Breast epithelium (tissue), 4 donors: ENCODE measurements at regions not wholly inside any gene's neighbourhood (a gene's known extent, or its start where the extent isn't known, plus 50 kb on each side); places are given as distances from the start of the nearest gene placed in this dataset.

Source experiments
- DNase-seq, 2 donors: peaks; one replicate each; pipeline ENCODE4 v3.0.0-alpha.2; 2019; ENCODE audit warnings: low spot score in 2 of 2
- H3K27ac ChIP-seq, 2 donors: fragments of 200-600 bp; sonication (generic) in 1 of 2; one replicate each; pipeline ENCODE4 v1.5.1; 2016 to 2019; ENCODE audit warnings: mild to moderate bottlenecking in 1 of 2
- H3K27me3 ChIP-seq, 2 donors: fragments of 200-600 bp; sonication (generic) in 1 of 2; one replicate each; pipeline versions ENCODE4 v1.5.1 to v1.6.0; 2017 to 2019; ENCODE audit warnings: control low read depth in 1 of 2, mild to moderate bottlenecking in 1 of 2
- H3K36me3 ChIP-seq: fragments of 200-600 bp; one replicate; pipeline ENCODE4 v1.5.1; 2019
- H3K4me1 ChIP-seq, 2 donors: fragments of 200-600 bp; sonication (generic); one replicate each; pipeline ENCODE4 v1.5.1; 2016 to 2019; ENCODE audit warnings: control low read depth in 1 of 2
- H3K4me3 ChIP-seq, 3 donors: fragments of 200-600 bp; sonication (generic); 1 replicate in 2 of 3; 2 replicates in 1 of 3; pipeline ENCODE4 v1.5.1; 2016 to 2019; ENCODE audit warnings: mild to moderate bottlenecking in 3 of 3, moderate library complexity in 2 of 3
- H3K9me3 ChIP-seq, 2 donors: fragments of 200-600 bp; sonication (generic) in 1 of 2; one replicate each; pipeline ENCODE4 v1.5.1; 2016 to 2019; ENCODE audit warnings: control low read depth in 1 of 2
- CTCF ChIP-seq, 3 donors: fragments of 450-650 bp; IDR thresholded peaks; one replicate each; pipeline ENCODE4 v1.5.1; 2016 to 2017; ENCODE audit warnings: antibody characterized with exemption in 3 of 3, mild to moderate bottlenecking in 3 of 3, moderate library complexity in 3 of 3
- POLR2A ChIP-seq: fragments of 450-650 bp; IDR thresholded peaks from one replicate; pipeline ENCODE4 v1.6.1; 2016; ENCODE audit warnings: antibody characterized with exemption, mild to moderate bottlenecking, moderate library complexity
- POLR2AphosphoS5 ChIP-seq, 3 donors: sonication (generic); formaldehyde crosslinking; IDR thresholded peaks; one replicate each; pipeline ENCODE4 v1.6.1; 2017; ENCODE audit warnings: antibody characterized with exemption in 3 of 3
- intact Hi-C: fragments of 100-400 bp; cut with DNase I; formaldehyde crosslinking; loops from one replicate; pipeline ENCODE4 v1.15.1; 2023; ENCODE audit warnings: low total_unique reads

GRCh38 chr6:9518431-9518830 lies 896.4 kb downstream of the TFAP2A start:
- Histone ChIP-seq H3K9me3 (no peaks in the 10 kb centered on the region), H3K36me3 (no peaks in the 10 kb centered on the region), H3K4me1 (no peaks in the 10 kb centered on the region), H3K27me3 (no peaks in the 10 kb centered on the region), H3K27ac (no peak overlapping the region), H3K4me3 (no peak overlapping the region)
- DNase-seq, result no peak
- intact Hi-C loops, result no loop called here
- no peak for TF ChIP-seq POLR2AphosphoS5 (IDR thresholded peaks at IDR 0.05)
- no peak for TF ChIP-seq POLR2A
- no peak for TF ChIP-seq CTCF (IDR thresholded peaks at IDR 0.05)

- no peak overlapping the region for H3K27ac ChIP-seq
- H3K27me3 ChIP-seq, result no peaks in the 10 kb centered on the region
- DNase-seq, result no peak
- no peak overlapping the region for H3K4me3 ChIP-seq
- H3K9me3 ChIP-seq, result no peaks in the 10 kb centered on the region
- no peak for TF ChIP-seq CTCF (IDR thresholded peaks at IDR 0.05)
- H3K36me3 ChIP-seq, result no peaks in the 10 kb centered on the region
- intact Hi-C loops, result no loop called here
- no peaks in the 10 kb centered on the region for H3K4me1 ChIP-seq
Measured at GRCh38 chr6:9517806-9518205, 897.1 kb downstream of the TFAP2A start.

GRCh38 chr6:9515633-9516606 lies 899.0 kb downstream of the TFAP2A start:
- TF ChIP-seq CTCF (IDR thresholded peaks at IDR 0.05) (no peak), POLR2AphosphoS5 (IDR thresholded peaks at IDR 0.05) (no peak), POLR2A (no peak)
- H3K4me3 ChIP-seq, result no peak overlapping the region
- no peaks in the 10 kb centered on the region for H3K36me3 ChIP-seq
- intact Hi-C loops, result no loop called here
- H3K4me1 ChIP-seq, result no peaks in the 10 kb centered on the region
- no peak for DNase-seq
- no peaks in the 10 kb centered on the region for H3K27me3 ChIP-seq
- no peak overlapping the region for H3K27ac ChIP-seq
- H3K9me3 ChIP-seq, result no peaks in the 10 kb centered on the region

GRCh38 chr6:9514146-9514545 lies 900.7 kb downstream of the TFAP2A start:
- no peak for TF ChIP-seq CTCF (IDR thresholded peaks at IDR 0.05)
- no peak for TF ChIP-seq POLR2A
- no peak for TF ChIP-seq POLR2AphosphoS5 (IDR thresholded peaks at IDR 0.05)
- no peaks in the 10 kb centered on the region for H3K36me3 ChIP-seq
- DNase-seq, result no peak
- intact Hi-C loops, result no loop called here
- no peaks in the 10 kb centered on the region for H3K4me1 ChIP-seq
- no peak overlapping the region for H3K27ac ChIP-seq
- H3K27me3 ChIP-seq, result no peaks in the 10 kb centered on the region
- H3K4me3 ChIP-seq, result no peak overlapping the region
- no peaks in the 10 kb centered on the region for H3K9me3 ChIP-seq

GRCh38 chr6:9511157-9511556 lies 903.7 kb downstream of the TFAP2A start:
- no peak for DNase-seq
- no peak for TF ChIP-seq POLR2A
- no peak for TF ChIP-seq POLR2AphosphoS5 (IDR thresholded peaks at IDR 0.05)
- no peak for TF ChIP-seq CTCF (IDR thresholded peaks at IDR 0.05)
- Histone ChIP-seq H3K4me1 (no peaks in the 10 kb centered on the region), H3K36me3 (no peaks in the 10 kb centered on the region), H3K9me3 (no peaks in the 10 kb centered on the region), H3K4me3 (no peak overlapping the region), H3K27me3 (no peaks in the 10 kb centered on the region), H3K27ac (peak overlapping the region in 1 of 2 donors; percentile 33)
- intact Hi-C loops, result no loop called here
